PC-9 (cell line): ENCODE measurements at regions not wholly inside any gene's neighbourhood (a gene's known extent, or its start where the extent isn't known, plus 50 kb on each side); places are given as distances from the start of the nearest gene placed in this dataset.

ENCODE experiments used
- BruUV-seq: library from RNA; stranded (reverse); fragments of 400-500 nt; replicated peaks from 2 replicates; lab custom pipeline; 2021; lab: Mats Ljungman, UMichigan
- CTCF ChIA-PET: fragments of 300-600 bp; sonication (Branson Sonifier 250); formaldehyde crosslinking; loops from one replicate; lab custom pipeline; 2022; ENCODE audit warnings: antibody characterized with exemption; lab: Charles Lee
- POLR2A ChIA-PET: fragments of 300-600 bp; sonication (Branson Sonifier 250); formaldehyde crosslinking; loops from one replicate; lab custom pipeline; 2022; ENCODE audit warnings: antibody characterized with exemption; ENCODE audit not compliant: unreplicated experiment; lab: Charles Lee
- DNase-seq, 2 experiments: peaks; one replicate each; pipeline versions ENCODE4 v3.0.0 to v3.0.0-alpha.2; 2015 to 2022; ENCODE audit warnings: mixed read lengths in 1 of 2
- H2AFZ ChIP-seq: fragments of 200-600 bp; sonication (generic); 2 replicates; pipeline ENCODE4 v1.8.1; 2017; ENCODE audit warnings: antibody characterized with exemption
- H3F3A ChIP-seq: fragments of 200-600 bp; sonication (generic); 2 replicates; pipeline ENCODE4 v1.8.1; 2017; ENCODE audit warnings: antibody characterized with exemption, mild to moderate bottlenecking, low read depth; ENCODE audit not compliant: insufficient read depth
- H3K27ac ChIP-seq: fragments of 200-600 bp; sonication (generic); 2 replicates; pipeline ENCODE4 v1.6.1; 2016; ENCODE audit warnings: mixed run types
- H3K27me3 ChIP-seq: fragments of 200-600 bp; sonication (generic); 2 replicates; pipeline ENCODE4 v1.6.1; 2016; ENCODE audit warnings: low read depth, mixed run types; ENCODE audit not compliant: insufficient read depth
- H3K36me3 ChIP-seq: fragments of 200-600 bp; sonication (generic); 2 replicates; pipeline ENCODE4 v1.6.1; 2016; ENCODE audit warnings: low read depth, mixed run types
- H3K4me1 ChIP-seq: fragments of 200-600 bp; sonication (generic); replicated peaks from 2 replicates; pipeline ENCODE4 v1.6.1; 2016; ENCODE audit warnings: mixed run types; ENCODE audit not compliant: insufficient read depth
- H3K4me2 ChIP-seq: fragments of 200-600 bp; sonication (generic); 2 replicates; pipeline ENCODE4 v1.6.1; 2017; ENCODE audit warnings: mixed run types
- H3K4me3 ChIP-seq: fragments of 200-600 bp; sonication (generic); 2 replicates; pipeline ENCODE4 v1.6.1; 2016; ENCODE audit warnings: mixed run types
- H3K79me2 ChIP-seq: fragments of 200-600 bp; sonication (generic); 2 replicates; pipeline ENCODE4 v1.6.1; 2017; ENCODE audit warnings: low read depth, mixed run types
- H3K9me2 ChIP-seq: fragments of 200-600 bp; sonication (generic); 2 replicates; pipeline ENCODE4 v1.8.1; 2017; ENCODE audit warnings: mild to moderate bottlenecking; ENCODE audit not compliant: insufficient read depth
- H3K9me3 ChIP-seq: fragments of 200-600 bp; sonication (generic); 2 replicates; pipeline ENCODE4 v1.8.1; 2016; ENCODE audit warnings: low read depth; ENCODE audit not compliant: insufficient read depth
- H4K20me1 ChIP-seq: fragments of 200-600 bp; sonication (generic); 2 replicates; pipeline ENCODE4 v1.8.1; 2017; ENCODE audit not compliant: insufficient read depth
- CTCF ChIP-seq: fragments of 200-600 bp; sonication (generic); conservative IDR thresholded peaks from 2 replicates; pipeline ENCODE4 v1.6.1; 2017; ENCODE audit warnings: mixed run types, antibody characterized with exemption, mild to moderate bottlenecking, moderate library complexity
- EZH2 ChIP-seq: fragments of 200-600 bp; sonication (generic); IDR thresholded peaks from 2 replicates; pipeline ENCODE4 v1.8.0; 2017; ENCODE audit warnings: antibody characterized with exemption, low read depth
- intact Hi-C: fragments of 100-400 bp; cut with micrococcal nuclease; formaldehyde crosslinking; loops from one replicate; pipeline ENCODE4 v1.10.0; 2022; ENCODE audit not compliant: unreplicated experiment

- no peak overlapping the region for H3K27ac ChIP-seq
- no peak overlapping the region for H3K4me2 ChIP-seq
- DNase-seq: no peak
- H3K9me2 ChIP-seq: no peaks in the 10 kb centered on the region
- no peak overlapping the region for H3K4me3 ChIP-seq
- POLR2A ChIA-PET: no interaction called here
- BruUV-seq: no TSS peak
- no peak overlapping the region for H2AFZ ChIP-seq
- H3K36me3 ChIP-seq: no peaks in the 10 kb centered on the region
- H3K79me2 ChIP-seq: no peaks in the 10 kb centered on the region
- H3K4me1 ChIP-seq: no peaks in the 10 kb centered on the region
- peaks cover 14% of the 10 kb centered on the region; the same call in 1 of the 2 replicates for H3F3A ChIP-seq
- no peak for TF ChIP-seq EZH2
- no peak for TF ChIP-seq CTCF
- no peaks in the 10 kb centered on the region for H3K9me3 ChIP-seq
- H3K27me3 ChIP-seq: no peaks in the 10 kb centered on the region
- intact Hi-C loops: no loop called here
- CTCF ChIA-PET: no interaction called here
- no peaks in the 10 kb centered on the region for H4K20me1 ChIP-seq
Observed at GRCh38 chrX:534804-535203, 95.8 kb upstream of the SHOX start.

- no peaks in the 10 kb centered on the region for H3K79me2 ChIP-seq
- ChIA-PET CTCF (no interaction called here), POLR2A (no interaction called here)
- H3K9me3 ChIP-seq: no peaks in the 10 kb centered on the region
- H3K4me1 ChIP-seq: no peaks in the 10 kb centered on the region
- no peak overlapping the region for H3K27ac ChIP-seq
- no peaks in the 10 kb centered on the region for H3K9me2 ChIP-seq
- H4K20me1 ChIP-seq: no peaks in the 10 kb centered on the region
- TF ChIP-seq EZH2 (no peak), CTCF (no peak)
- H3K4me3 ChIP-seq: no peak overlapping the region
- no peaks in the 10 kb centered on the region for H3K36me3 ChIP-seq
- BruUV-seq: no TSS peak
- H2AFZ ChIP-seq: no peak overlapping the region
- H3K27me3 ChIP-seq: no peaks in the 10 kb centered on the region
- H3K4me2 ChIP-seq: no peak overlapping the region
- no peaks in the 10 kb centered on the region for H3F3A ChIP-seq
- intact Hi-C loops: no loop called here
- DNase-seq: no peak
Observed at GRCh38 chrX:536616-537015, 94.0 kb upstream of the SHOX start.

GRCh38 chrX:537151-537550 is 93.4 kb upstream of the SHOX start:
- Histone ChIP-seq H3K27ac (no peak overlapping the region), H3K9me3 (no peaks in the 10 kb centered on the region), H3K4me1 (no peaks in the 10 kb centered on the region), H3F3A (no peaks in the 10 kb centered on the region), H3K36me3 (no peaks in the 10 kb centered on the region), H3K9me2 (no peaks in the 10 kb centered on the region), H2AFZ (no peak overlapping the region), H4K20me1 (no peaks in the 10 kb centered on the region), H3K4me3 (no peak overlapping the region), H3K79me2 (no peaks in the 10 kb centered on the region), H3K4me2 (no peak overlapping the region), H3K27me3 (no peaks in the 10 kb centered on the region)
- DNase-seq: no peak
- TF ChIP-seq CTCF: no peak
- TF ChIP-seq EZH2: no peak
- ChIA-PET CTCF (no interaction called here), POLR2A (no interaction called here)
- intact Hi-C loops: no loop called here
- no TSS peak for BruUV-seq
